ENCODE measurements at regions not wholly inside any gene's neighbourhood (a gene's known extent, or its start where the extent isn't known, plus 50 kb on each side); places are given as distances from the start of the nearest gene placed in this dataset.

- ChIA-PET CTCF (no interaction called here), POLR2A (no interaction called here)
- WGBS (ENCODE audit: insufficient coverage), result 60% methylated on average over 2 of the region's 6 CpGs
- no peaks in the 10 kb centered on the region for H4K20me1 ChIP-seq (ENCODE audit: control insufficient read depth, insufficient read depth, low read length, poor library complexity, severe bottlenecking)
- no peaks in the 10 kb centered on the region for H3K79me2 ChIP-seq (ENCODE audit: control insufficient read depth, insufficient read depth, low read length)
- H3K9ac ChIP-seq (ENCODE audit: low read length), result no peak overlapping the region
- DNase-seq (no peak), ATAC-seq (ENCODE audit: low read depth) (no peak)
- Mint-ChIP-seq H3K27me3 (no peaks in the 10 kb centered on the region), H3K9me3 (ENCODE audit: insufficient read depth) (no peaks in the 10 kb centered on the region), H3K4me1 (no peaks in the 10 kb centered on the region), H3K4me3 (no peak overlapping the region), H3K27ac (no peak overlapping the region)
- no peak overlapping the region for H3K4me3 ChIP-seq (ENCODE audit: control extremely low read depth in 1 of 5, extremely low read depth in 1 of 5, insufficient read depth in 1 of 5, low read depth in 2 of 5, low read length in 4 of 5)
- H3K36me3 ChIP-seq (replicated peaks in 1 of 2; ENCODE audit: control extremely low read depth in 1 of 2, control insufficient read depth in 1 of 2, extremely low read depth in 1 of 2, insufficient read depth in 2 of 2, low read length in 1 of 2), result no peaks in the 10 kb centered on the region
- no peak for TF ChIP-seq CTCF (IDR thresholded peaks at IDR 0.05)
- TF ChIP-seq EZH2 (IDR thresholded peaks at IDR 0.05; ENCODE audit: borderline replicate concordance, insufficient read depth, low read depth, low read length, poor library complexity, severe bottlenecking), result no peak
- H3K27ac ChIP-seq (ENCODE audit: low read length in 2 of 2), result no peak overlapping the region
- intact Hi-C loops (cut with micrococcal nuclease), result no loop called here
- no peaks in the 10 kb centered on the region for H3K4me1 ChIP-seq (ENCODE audit: control insufficient read depth in 2 of 2, insufficient read depth in 2 of 2, low read length in 2 of 2)
- no peaks in the 10 kb centered on the region for H3K27me3 ChIP-seq (replicated peaks in 1 of 4; ENCODE audit: control extremely low read depth in 1 of 4, control insufficient read depth in 3 of 4, insufficient read depth in 4 of 4, low read length in 3 of 4)
- no peak overlapping the region for H2AFZ ChIP-seq (ENCODE audit: insufficient read depth, low read depth, low read length, poor library complexity, severe bottlenecking)
- H3K4me2 ChIP-seq (replicated peaks; ENCODE audit: low read depth, low read length, poor library complexity, severe bottlenecking), result no peak overlapping the region
- H3K9me3 ChIP-seq (ENCODE audit: control extremely low read depth in 1 of 3, control insufficient read depth in 2 of 3, insufficient read depth in 1 of 3, low read length in 2 of 3), result no peaks in the 10 kb centered on the region
Observed at GRCh38 chr6:98037571-98037970, 754.6 kb upstream of the MMS22L start.

- ChIA-PET POLR2A (no interaction called here), CTCF (no interaction called here)
- Histone ChIP-seq H3K79me2 (ENCODE audit: control insufficient read depth, insufficient read depth, low read length) (no peaks in the 10 kb centered on the region), H3K36me3 (replicated peaks in 1 of 2; ENCODE audit: control extremely low read depth in 1 of 2, control insufficient read depth in 1 of 2, extremely low read depth in 1 of 2, insufficient read depth in 2 of 2, low read length in 1 of 2) (no peaks in the 10 kb centered on the region), H3K4me3 (ENCODE audit: control extremely low read depth in 1 of 5, extremely low read depth in 1 of 5, insufficient read depth in 1 of 5, low read depth in 2 of 5, low read length in 4 of 5) (no peak overlapping the region), H2AFZ (ENCODE audit: insufficient read depth, low read depth, low read length, poor library complexity, severe bottlenecking) (no peak overlapping the region), H3K9ac (ENCODE audit: low read length) (no peak overlapping the region), H3K27ac (ENCODE audit: low read length in 2 of 2) (no peak overlapping the region), H3K27me3 (replicated peaks in 1 of 4; ENCODE audit: control extremely low read depth in 1 of 4, control insufficient read depth in 3 of 4, insufficient read depth in 4 of 4, low read length in 3 of 4) (no peaks in the 10 kb centered on the region), H3K4me1 (ENCODE audit: control insufficient read depth in 2 of 2, insufficient read depth in 2 of 2, low read length in 2 of 2) (no peaks in the 10 kb centered on the region), H3K4me2 (replicated peaks; ENCODE audit: low read depth, low read length, poor library complexity, severe bottlenecking) (no peak overlapping the region), H4K20me1 (ENCODE audit: control insufficient read depth, insufficient read depth, low read length, poor library complexity, severe bottlenecking) (no peaks in the 10 kb centered on the region), H3K9me3 (ENCODE audit: control extremely low read depth in 1 of 3, control insufficient read depth in 2 of 3, insufficient read depth in 1 of 3, low read length in 2 of 3) (no peaks in the 10 kb centered on the region)
- Mint-ChIP-seq H3K27ac (no peak overlapping the region), H3K4me1 (no peaks in the 10 kb centered on the region), H3K9me3 (ENCODE audit: insufficient read depth) (no peaks in the 10 kb centered on the region), H3K27me3 (no peaks in the 10 kb centered on the region), H3K4me3 (no peak overlapping the region)
- intact Hi-C loops (cut with micrococcal nuclease), result no loop called here
- DNase-seq (no peak), ATAC-seq (ENCODE audit: low read depth) (no peak)
- TF ChIP-seq EZH2 (IDR thresholded peaks at IDR 0.05; ENCODE audit: borderline replicate concordance, insufficient read depth, low read depth, low read length, poor library complexity, severe bottlenecking) (no peak), CTCF (IDR thresholded peaks at IDR 0.05) (no peak)
- WGBS (ENCODE audit: insufficient coverage), result 68% methylated on average over 4 of the region's 5 CpGs
Observed at GRCh38 chr6:98039443-98039842, 756.4 kb upstream of the MMS22L start.

Measured in B cell (primary cell).